ENCODE measurements at regions not wholly inside any gene's neighbourhood (a gene's known extent, or its start where the extent isn't known, plus 50 kb on each side); places are given as distances from the start of the nearest gene placed in this dataset.

DNA sequence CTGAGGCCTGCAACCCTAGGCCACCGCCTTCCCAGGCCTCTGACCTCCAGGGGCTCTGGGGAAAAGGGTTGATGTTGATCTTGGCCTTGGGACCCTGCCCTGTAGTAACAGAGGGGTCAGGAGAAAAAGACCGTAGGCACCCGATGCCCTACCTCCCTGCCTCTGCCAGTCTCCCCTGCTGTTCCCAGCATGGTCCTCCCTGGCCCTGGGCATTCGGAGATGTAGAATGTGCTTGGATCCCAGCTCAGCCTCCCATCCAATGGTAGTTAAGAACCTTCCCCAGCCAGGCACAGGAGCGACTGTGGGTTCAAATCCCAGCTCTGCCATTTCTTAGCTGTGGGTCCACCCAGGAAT is 72.0 kb upstream of the TARDBP start:
- peaks cover 0 to 7% (median 3%) of the 10 kb centered on the region in 4 experiments; a peak in 4 of 7 replicates for H3K4me1 ChIP-seq (replicated peaks in 1 of 4; ENCODE audit: control insufficient read depth in 3 of 4, insufficient read depth in 4 of 4, low read length in 3 of 4)
- H4K8ac ChIP-seq (ENCODE audit: extremely low read depth, insufficient read depth, low read length): peak overlapping the region; percentile 29; the same call in 1 of the 2 replicates
- no peak for FAIRE-seq
- CTCF ChIA-PET (ENCODE audit: partially characterized antibody): interaction anchor here (1.0 to 1.8 kb wide), 3 partner anchors 17 to 404 kb away, joined by 3 to 6 read pairs (median 5); no protein-coding TSS in a partner anchor
- POLR2A ChIA-PET (ENCODE audit: partially characterized antibody): no interaction called here
- no peak overlapping the region for H3K23ac ChIP-seq (ENCODE audit: insufficient read length)
- H3K27me3 ChIP-seq (replicated peaks in 1 of 4; ENCODE audit: control insufficient read depth in 3 of 4, extremely low read depth in 1 of 4, insufficient read depth in 3 of 4, low read length in 3 of 4): peaks cover 0 to 3% (median 0%) of the 10 kb centered on the region in 4 experiments; a peak in 2 of 7 replicates
- no peak overlapping the region for H2BK15ac ChIP-seq (ENCODE audit: low read length)
- no peak overlapping the region for H3K14ac ChIP-seq (ENCODE audit: insufficient read length)
- H3K79me1 ChIP-seq (ENCODE audit: low read depth, low read length): no peaks in the 10 kb centered on the region
- TF ChIP-seq BRCA1 (IDR thresholded peaks at IDR 0.05; ENCODE audit: low read depth, low read length): no peak
- no peak for TF ChIP-seq GABPA (IDR thresholded peaks at IDR 0.05; ENCODE audit: borderline replicate concordance, insufficient read depth, low read length)
- no peak for TF ChIP-seq FOSL1 (IDR thresholded peaks at IDR 0.05; ENCODE audit: insufficient read depth, low read depth, low read length)
- no peak overlapping the region for H2AFZ ChIP-seq (ENCODE audit: low read length)
- H4K5ac ChIP-seq (ENCODE audit: insufficient read length, low read depth, low read length): no peak overlapping the region
- DNase-seq (ENCODE audit: low read depth in 1 of 2, low spot score in 2 of 2): no peak
- no peak overlapping the region for H3K4me2 ChIP-seq (ENCODE audit: insufficient read depth in 1 of 2, low read depth in 2 of 2, low read length in 2 of 2)
- no peak overlapping the region for H2BK5ac ChIP-seq (ENCODE audit: low read depth, low read length)
- H2BK120ac ChIP-seq (replicated peaks; ENCODE audit: low read depth, low read length): no peak overlapping the region
- no peak overlapping the region for H2BK12ac ChIP-seq (ENCODE audit: low read depth, low read length)
- no peak overlapping the region for H3K4me3 ChIP-seq (ENCODE audit: extremely low read depth in 1 of 4, insufficient read depth in 2 of 4, low read depth in 3 of 4, low read length in 4 of 4)
- 98% methylated on average over 5 of the region's 5 CpGs; no CpG with 5 or more reads in 1 of the 2 experiments for WGBS, 2 experiments (ENCODE audit: extremely low coverage in 1 of 2, insufficient coverage in 1 of 2, insufficient read length in 1 of 2, insufficient replicate concordance in 2 of 2, low coverage in 1 of 2, low lambda C conversion rate in 2 of 2, missing lambda C conversion rate in 1 of 2)
- H2AK5ac ChIP-seq (ENCODE audit: low read depth, low read length): no peak overlapping the region
- no peaks in the 10 kb centered on the region for H3K23me2 ChIP-seq (ENCODE audit: low read depth, low read length)
- H3K18ac ChIP-seq (ENCODE audit: extremely low read depth, low read length): no peak overlapping the region; the same call in 1 of the 2 replicates
- H3K56ac ChIP-seq (replicated peaks; ENCODE audit: insufficient read length, low read depth, low read length): no peak overlapping the region
- no peak overlapping the region for H3K9ac ChIP-seq (replicated peaks in 1 of 4; ENCODE audit: extremely low read depth in 1 of 4, low read depth in 3 of 4, low read length in 3 of 4)
- H3K9me3 ChIP-seq (ENCODE audit: insufficient read depth in 2 of 2, low read depth in 1 of 2, low read length in 1 of 2): no peaks in the 10 kb centered on the region
- H2BK20ac ChIP-seq (ENCODE audit: low read length): no peak overlapping the region
- no peak overlapping the region for H3K4ac ChIP-seq (replicated peaks; ENCODE audit: insufficient read length, low read depth, low read length)
- H3K27ac ChIP-seq (ENCODE audit: low read depth, low read length): no peak overlapping the region
- no peaks in the 10 kb centered on the region for H3K36me3 ChIP-seq (ENCODE audit: control insufficient read depth in 2 of 4, insufficient read depth in 4 of 4, low read length in 3 of 4)
- H4K20me1 ChIP-seq (replicated peaks in 1 of 2; ENCODE audit: control insufficient read depth in 1 of 2, insufficient read depth in 2 of 2, low read length in 2 of 2): no peaks in the 10 kb centered on the region
- no peak overlapping the region for H4K91ac ChIP-seq (replicated peaks; ENCODE audit: insufficient read length, low read length)
- H3K79me2 ChIP-seq (ENCODE audit: control insufficient read depth in 1 of 2, insufficient read depth in 2 of 2, low read length in 2 of 2): no peaks in the 10 kb centered on the region

Measured in H1 (cell line).